Endothelial cell (in vitro differentiated cells): ENCODE measurements at regions not wholly inside any gene's neighbourhood (a gene's known extent, or its start where the extent isn't known, plus 50 kb on each side); places are given as distances from the start of the nearest gene placed in this dataset.
"Not testable (repeated sequence)": the region's sequence is repeated elsewhere in the genome, so short reads cannot be mapped to it uniquely, and the experiment has no call there.

Experiments used
- DNase-seq: peaks from one replicate; pipeline ENCODE4 v3.0.0; 2021; ENCODE audit warnings: low spot score
- H3K27ac Mint-ChIP-seq: one replicate; pipeline ENCODE4 v1.8.0; 2021; ENCODE audit warnings: mixed read lengths, inconsistent platforms; ENCODE audit not compliant: unreplicated experiment
- H3K27me3 Mint-ChIP-seq: one replicate; pipeline ENCODE4 v1.8.0; 2021; ENCODE audit warnings: mild to moderate bottlenecking, moderate library complexity, mixed read lengths, inconsistent platforms; ENCODE audit not compliant: unreplicated experiment
- H3K36me3 Mint-ChIP-seq: one replicate; pipeline ENCODE4 v1.8.0; 2021; ENCODE audit warnings: mild to moderate bottlenecking, low read depth, mixed read lengths, inconsistent platforms; ENCODE audit not compliant: unreplicated experiment
- H3K4me1 Mint-ChIP-seq: one replicate; pipeline ENCODE4 v1.8.0; 2021; ENCODE audit warnings: mild to moderate bottlenecking, mixed read lengths, inconsistent platforms; ENCODE audit not compliant: unreplicated experiment
- H3K4me3 Mint-ChIP-seq: one replicate; pipeline ENCODE4 v1.8.0; 2021; ENCODE audit warnings: mild to moderate bottlenecking, mixed read lengths, inconsistent platforms; ENCODE audit not compliant: unreplicated experiment
- H3K9me3 Mint-ChIP-seq: one replicate; pipeline ENCODE4 v1.8.0; 2021; ENCODE audit warnings: mixed read lengths, inconsistent platforms; ENCODE audit not compliant: unreplicated experiment
- TF ChIP-seq, protein P1 (sequence below): fragments of 200-600 bp; sonication (generic); IDR thresholded peaks from one replicate; pipeline ENCODE4 v1.5.0; 2021; ENCODE audit warnings: antibody characterized with exemption; ENCODE audit not compliant: unreplicated experiment

DNA sequence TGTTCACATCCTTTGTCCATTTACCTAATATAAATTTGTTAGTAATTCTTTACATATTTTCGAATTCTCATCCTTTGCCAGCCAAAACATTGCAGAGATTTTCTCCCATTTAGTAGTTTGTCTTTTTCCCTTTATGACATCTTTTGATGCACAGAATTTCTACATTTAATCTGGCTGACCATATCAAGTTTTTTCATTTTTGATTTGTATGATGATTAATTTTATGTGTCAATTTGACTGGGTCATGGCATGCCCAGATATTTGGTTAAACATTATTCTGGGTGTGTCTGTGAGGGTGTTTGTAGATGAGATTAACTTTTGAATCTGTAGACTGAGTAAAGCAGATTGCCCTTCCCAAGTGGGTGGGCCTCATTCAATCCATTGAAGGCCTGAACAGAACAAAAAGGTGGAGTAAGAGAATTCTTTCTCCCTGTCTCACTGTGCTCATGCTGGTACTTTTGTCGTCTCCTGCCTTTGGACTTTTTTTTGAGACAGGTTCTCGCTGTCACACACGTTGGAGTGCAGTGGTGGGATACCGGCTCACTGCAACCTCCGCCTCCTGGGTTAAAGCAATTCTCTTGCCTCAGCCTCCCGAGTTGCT lies 72.1 kb upstream of the EPB41L1 start:
- peaks cover 4% of the 10 kb centered on the region for H3K36me3 Mint-ChIP-seq
- DNase-seq, result no peak
- H3K9me3 Mint-ChIP-seq, result no peaks in the 10 kb centered on the region
- H3K27me3 Mint-ChIP-seq, result peaks cover 4% of the 10 kb centered on the region
- no peak overlapping the region for H3K4me3 Mint-ChIP-seq
- no peaks in the 10 kb centered on the region for H3K4me1 Mint-ChIP-seq
- no peak overlapping the region for H3K27ac Mint-ChIP-seq
- TF ChIP-seq, protein P1, sequence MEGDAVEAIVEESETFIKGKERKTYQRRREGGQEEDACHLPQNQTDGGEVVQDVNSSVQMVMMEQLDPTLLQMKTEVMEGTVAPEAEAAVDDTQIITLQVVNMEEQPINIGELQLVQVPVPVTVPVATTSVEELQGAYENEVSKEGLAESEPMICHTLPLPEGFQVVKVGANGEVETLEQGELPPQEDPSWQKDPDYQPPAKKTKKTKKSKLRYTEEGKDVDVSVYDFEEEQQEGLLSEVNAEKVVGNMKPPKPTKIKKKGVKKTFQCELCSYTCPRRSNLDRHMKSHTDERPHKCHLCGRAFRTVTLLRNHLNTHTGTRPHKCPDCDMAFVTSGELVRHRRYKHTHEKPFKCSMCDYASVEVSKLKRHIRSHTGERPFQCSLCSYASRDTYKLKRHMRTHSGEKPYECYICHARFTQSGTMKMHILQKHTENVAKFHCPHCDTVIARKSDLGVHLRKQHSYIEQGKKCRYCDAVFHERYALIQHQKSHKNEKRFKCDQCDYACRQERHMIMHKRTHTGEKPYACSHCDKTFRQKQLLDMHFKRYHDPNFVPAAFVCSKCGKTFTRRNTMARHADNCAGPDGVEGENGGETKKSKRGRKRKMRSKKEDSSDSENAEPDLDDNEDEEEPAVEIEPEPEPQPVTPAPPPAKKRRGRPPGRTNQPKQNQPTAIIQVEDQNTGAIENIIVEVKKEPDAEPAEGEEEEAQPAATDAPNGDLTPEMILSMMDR, result no peak

DNA sequence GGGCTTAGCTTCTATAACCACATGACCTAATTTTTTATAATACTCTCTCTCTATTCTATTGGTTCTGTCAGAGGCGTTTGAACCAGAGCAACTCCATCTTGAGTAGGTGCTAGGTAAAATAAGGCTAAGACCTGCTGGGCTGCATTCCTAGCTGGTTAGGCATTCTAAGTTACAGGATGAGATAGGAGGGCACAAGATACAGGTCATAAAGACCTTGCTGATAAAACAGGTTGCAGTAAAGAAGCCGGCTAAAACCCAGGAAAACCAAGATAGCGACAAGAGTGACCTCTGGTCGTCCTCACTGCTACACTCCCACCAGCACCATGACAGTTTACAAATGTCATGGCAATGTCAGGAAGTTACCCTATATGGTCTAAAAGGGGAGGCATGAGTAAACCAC lies 71.3 kb upstream of the EPB41L1 start:
- not testable (repeated sequence) for DNase-seq, H3K4me3 Mint-ChIP-seq, H3K36me3 Mint-ChIP-seq, H3K9me3 Mint-ChIP-seq, H3K27ac Mint-ChIP-seq, H3K27me3 Mint-ChIP-seq, H3K4me1 Mint-ChIP-seq

DNA sequence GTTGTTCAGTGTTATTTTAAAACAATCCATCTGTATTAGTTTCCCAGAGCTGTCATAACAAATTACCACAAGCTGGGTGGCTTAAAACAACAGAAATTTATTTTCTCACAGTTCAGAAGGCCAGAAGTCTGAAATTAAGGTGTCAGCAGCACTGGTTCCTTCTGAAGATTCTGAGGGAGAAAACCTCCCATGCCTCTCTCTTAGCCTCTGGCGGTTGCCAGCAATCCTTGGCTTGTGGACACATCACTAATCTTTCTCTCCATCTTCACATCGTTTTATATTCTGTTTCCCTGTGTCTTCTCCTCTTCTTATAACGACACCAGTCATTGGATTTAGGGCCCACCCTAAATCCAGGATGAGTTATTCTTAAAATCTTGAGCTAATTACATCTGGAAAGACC lies 70.2 kb upstream of the EPB41L1 start:
- Mint-ChIP-seq H3K27me3 (peaks cover 2% of the 10 kb centered on the region), H3K4me1 (no peaks in the 10 kb centered on the region), H3K36me3 (peaks cover 4% of the 10 kb centered on the region), H3K27ac (no peak overlapping the region), H3K9me3 (no peaks in the 10 kb centered on the region), H3K4me3 (no peak overlapping the region)
- no peak for DNase-seq
- TF ChIP-seq, protein P1, result no peak

DNA sequence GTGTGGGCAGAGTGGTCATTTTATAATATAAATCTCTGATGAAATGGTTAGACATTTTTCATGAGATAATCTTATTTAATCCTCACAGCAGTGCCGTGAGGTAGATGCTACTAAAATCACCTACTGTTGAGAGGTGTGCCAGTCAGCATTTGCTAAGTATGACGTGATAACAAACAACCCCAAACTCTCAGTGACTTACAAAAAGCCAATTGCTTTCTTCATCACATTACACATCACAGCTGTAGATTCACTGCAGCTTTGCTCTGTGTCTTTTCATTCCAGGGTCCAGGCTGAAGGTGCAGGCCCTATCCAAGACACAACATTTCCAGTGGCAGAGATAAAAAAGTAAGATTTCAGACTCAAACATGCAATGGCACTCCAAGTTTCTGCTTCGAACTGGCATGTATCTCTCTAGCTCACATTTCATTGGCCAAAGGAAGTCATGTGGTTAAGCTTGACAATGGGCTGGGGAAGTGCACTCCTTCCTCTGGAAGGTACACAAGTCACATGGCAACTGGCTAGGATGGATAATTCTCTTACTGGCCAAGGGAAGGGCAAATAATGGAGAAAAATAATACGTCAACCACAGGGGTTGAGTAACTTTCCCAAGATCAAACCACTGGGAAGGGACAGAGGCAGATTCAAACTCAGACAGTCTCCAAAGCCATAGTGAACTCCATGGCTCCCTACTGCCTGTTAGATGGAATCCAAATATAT lies 69.5 kb upstream of the EPB41L1 start:
- Mint-ChIP-seq H3K36me3 (no peaks in the 10 kb centered on the region), H3K4me3 (no peak overlapping the region), H3K27ac (no peak overlapping the region), H3K9me3 (no peaks in the 10 kb centered on the region), H3K4me1 (no peaks in the 10 kb centered on the region), H3K27me3 (no peaks in the 10 kb centered on the region)
- TF ChIP-seq, protein P1, result no peak
- no peak for DNase-seq

DNA sequence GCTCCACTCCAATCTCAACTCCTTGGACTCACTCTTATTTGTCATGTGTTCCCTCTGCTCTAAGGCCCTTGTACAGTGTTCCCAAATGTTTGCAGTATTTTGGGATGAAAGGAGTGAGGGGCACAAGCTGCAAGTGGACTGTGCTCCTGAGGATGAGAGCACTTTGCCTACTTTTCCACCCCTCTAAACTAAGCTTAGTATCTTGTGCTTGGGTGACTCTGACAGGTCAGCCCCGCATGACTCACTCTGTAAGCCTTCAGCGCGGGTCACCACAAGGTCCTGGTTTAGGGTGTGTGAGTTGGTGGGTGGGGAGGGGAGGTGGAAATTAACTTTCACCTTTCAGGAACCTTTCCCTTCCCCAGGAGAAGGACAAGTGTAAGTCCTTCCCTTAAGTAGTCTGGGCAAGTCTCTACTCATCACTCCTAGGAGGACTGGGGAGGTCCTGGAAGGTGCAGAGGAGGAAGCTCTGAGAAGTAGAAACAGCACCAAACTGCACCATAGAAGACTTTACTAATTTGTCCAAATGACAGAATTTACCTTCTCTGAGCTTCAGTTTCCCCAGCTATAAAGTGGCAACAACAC lies 68.8 kb upstream of the EPB41L1 start:
- no peak for DNase-seq
- no peaks in the 10 kb centered on the region for H3K27me3 Mint-ChIP-seq
- H3K9me3 Mint-ChIP-seq, result no peaks in the 10 kb centered on the region
- H3K36me3 Mint-ChIP-seq, result no peaks in the 10 kb centered on the region
- TF ChIP-seq, protein P1, result no peak
- H3K4me1 Mint-ChIP-seq, result no peaks in the 10 kb centered on the region
- H3K4me3 Mint-ChIP-seq, result no peak overlapping the region
- no peak overlapping the region for H3K27ac Mint-ChIP-seq
